H1 (cell line): ENCODE measurements at regions not wholly inside any gene's neighbourhood (a gene's known extent, or its start where the extent isn't known, plus 50 kb on each side); places are given as distances from the start of the nearest gene placed in this dataset.

Source experiments
- CTCF ChIA-PET: fragments of 300-600 bp; sonication (Branson Sonifier 250); formaldehyde crosslinking; loops from one replicate; lab custom pipeline; 2021; ENCODE audit not compliant: partially characterized antibody; lab: Charles Lee
- POLR2A ChIA-PET: fragments of 300-600 bp; sonication (Branson Sonifier 250); formaldehyde crosslinking; loops from one replicate; lab custom pipeline; 2021; ENCODE audit warnings: inconsistent platforms; ENCODE audit not compliant: partially characterized antibody; lab: Charles Lee
- DNase-seq, 2 experiments: peaks; one replicate each; pipeline versions ENCODE4 v3.0.0 to v3.0.0-alpha.2; 2010 to 2022; ENCODE audit warnings: low spot score in 2 of 2, low read depth in 1 of 2, mixed read lengths in 1 of 2
- FAIRE-seq: peaks from 2 replicates; lab custom pipeline; 2011; peaks lifted over from hg19 to GRCh38; lab: Jason Lieb, UNC
- H2AFZ ChIP-seq: 2 replicates; pipeline ENCODE4 v1.8.1; 2012; ENCODE audit warnings: low read length, inconsistent platforms
- H2AK5ac ChIP-seq: 2 replicates; pipeline ENCODE4 v1.6.1; 2013; ENCODE audit warnings: low read depth, low read length
- H2BK120ac ChIP-seq: replicated peaks from 2 replicates; pipeline ENCODE3; 2013; ENCODE audit warnings: low read depth, low read length, inconsistent platforms
- H2BK12ac ChIP-seq: 2 replicates; pipeline ENCODE4 v1.6.1; 2013; ENCODE audit warnings: low read depth, low read length
- H2BK15ac ChIP-seq: 2 replicates; pipeline ENCODE4 v1.6.1; 2013; ENCODE audit warnings: low read length
- H2BK20ac ChIP-seq: 2 replicates; pipeline ENCODE4 v1.6.1; 2013; ENCODE audit warnings: low read length
- H2BK5ac ChIP-seq: 2 replicates; pipeline ENCODE4 v1.6.1; 2013; ENCODE audit warnings: low read depth, low read length
- H3K14ac ChIP-seq: 2 replicates; pipeline ENCODE4 v1.6.1; 2013; ENCODE audit warnings: inconsistent platforms; ENCODE audit not compliant: insufficient read length
- H3K18ac ChIP-seq: 2 replicates; pipeline ENCODE4 v1.6.1; 2013; ENCODE audit warnings: low read length; ENCODE audit errors: extremely low read depth
- H3K23ac ChIP-seq: 2 replicates; pipeline ENCODE4 v1.6.1; 2013; ENCODE audit warnings: inconsistent platforms; ENCODE audit not compliant: insufficient read length
- H3K23me2 ChIP-seq: 2 replicates; pipeline ENCODE4 v1.6.1; 2013; ENCODE audit warnings: low read depth, low read length
- H3K27ac ChIP-seq: 2 replicates; pipeline ENCODE4 v1.6.1; 2011; ENCODE audit warnings: low read depth, low read length, inconsistent platforms
- H3K27me3 ChIP-seq, 4 experiments: replicated peaks in 1 of 4; 1 replicate in 1 of 4; 2 replicates in 3 of 4; pipeline versions ENCODE4 v1.6.1 to v1.8.1; 2011 to 2013; ENCODE audit warnings: low read length in 3 of 4, mild to moderate bottlenecking in 3 of 4, inconsistent platforms in 2 of 4, mixed read lengths in 2 of 4, moderate library complexity in 1 of 4; ENCODE audit not compliant: control insufficient read depth in 3 of 4, insufficient read depth in 3 of 4; ENCODE audit errors: extremely low read depth in 1 of 4
- H3K36me3 ChIP-seq, 4 experiments: 2 replicates each; pipeline versions ENCODE4 v1.6.1 to v1.8.1; 2011 to 2013; ENCODE audit warnings: mild to moderate bottlenecking in 4 of 4, low read length in 3 of 4, moderate library complexity in 2 of 4, control low read depth in 1 of 4, inconsistent platforms in 1 of 4; ENCODE audit not compliant: insufficient read depth in 4 of 4, control insufficient read depth in 2 of 4
- H3K4ac ChIP-seq: replicated peaks from 2 replicates; pipeline ENCODE3; 2013; ENCODE audit warnings: low read length, low read depth, mixed read lengths, inconsistent platforms; ENCODE audit not compliant: insufficient read length
- H3K4me1 ChIP-seq, 4 experiments: replicated peaks in 1 of 4; 1 replicate in 1 of 4; 2 replicates in 3 of 4; pipeline versions ENCODE4 v1.6.1 to v1.8.1; 2011 to 2013; ENCODE audit warnings: low read length in 3 of 4, inconsistent platforms in 2 of 4, mixed read lengths in 1 of 4; ENCODE audit not compliant: insufficient read depth in 4 of 4, control insufficient read depth in 3 of 4
- H3K4me2 ChIP-seq, 2 experiments: 2 replicates each; pipeline versions ENCODE4 v1.6.1 to v1.8.1; 2011 to 2013; ENCODE audit warnings: low read depth in 2 of 2, low read length in 2 of 2, control low read depth in 1 of 2, inconsistent platforms in 1 of 2, mild to moderate bottlenecking in 1 of 2; ENCODE audit not compliant: insufficient read depth in 1 of 2
- H3K4me3 ChIP-seq, 4 experiments: fragments of 200-600, 300-600 bp in 1 of 4; sonication (generic), shearing (Covaris generic), sonication (Bioruptor Twin) in 1 of 4; 2 replicates each; pipeline versions ENCODE4 v1.5.1 to v1.8.1; 2011 to 2016; ENCODE audit warnings: low read length in 4 of 4, low read depth in 3 of 4, control low read depth in 2 of 4, inconsistent platforms in 2 of 4, mild to moderate bottlenecking in 2 of 4, mixed read lengths in 1 of 4, moderate library complexity in 1 of 4; ENCODE audit not compliant: insufficient read depth in 2 of 4; ENCODE audit errors: extremely low read depth in 1 of 4
- H3K56ac ChIP-seq: replicated peaks from 2 replicates; pipeline ENCODE3; 2013; ENCODE audit warnings: low read depth, mild to moderate bottlenecking, mixed read lengths, low read length, inconsistent platforms; ENCODE audit not compliant: insufficient read length
- H3K79me1 ChIP-seq: 2 replicates; pipeline ENCODE4 v1.6.1; 2013; ENCODE audit warnings: low read depth, low read length, control low read depth
- H3K79me2 ChIP-seq, 2 experiments: 2 replicates each; pipeline versions ENCODE4 v1.6.1 to v1.8.1; 2012 to 2013; ENCODE audit warnings: low read length in 2 of 2, mild to moderate bottlenecking in 2 of 2, inconsistent platforms in 1 of 2; ENCODE audit not compliant: insufficient read depth in 2 of 2, control insufficient read depth in 1 of 2
- H3K9ac ChIP-seq, 4 experiments: replicated peaks in 1 of 4; 1 replicate in 1 of 4; 2 replicates in 3 of 4; pipeline versions ENCODE4 v1.6.1 to v1.8.1; 2011 to 2013; ENCODE audit warnings: low read depth in 3 of 4, low read length in 3 of 4, control low read depth in 2 of 4, mild to moderate bottlenecking in 2 of 4, moderate library complexity in 2 of 4, inconsistent platforms in 1 of 4; ENCODE audit errors: extremely low read depth in 1 of 4
- H3K9me3 ChIP-seq, 2 experiments: 2 replicates each; pipeline versions ENCODE4 v1.6.1 to v1.8.1; 2012 to 2013; ENCODE audit warnings: mild to moderate bottlenecking in 2 of 2, moderate library complexity in 2 of 2, control low read depth in 1 of 2, inconsistent platforms in 1 of 2, low read depth in 1 of 2, low read length in 1 of 2, mixed read lengths in 1 of 2; ENCODE audit not compliant: insufficient read depth in 2 of 2
- H4K20me1 ChIP-seq, 2 experiments: replicated peaks in 1 of 2; 2 replicates each; pipeline versions ENCODE3 to v1.8.1; 2011 to 2013; ENCODE audit warnings: inconsistent platforms in 2 of 2, low read length in 2 of 2, mild to moderate bottlenecking in 1 of 2; ENCODE audit not compliant: insufficient read depth in 2 of 2, control insufficient read depth in 1 of 2
- H4K5ac ChIP-seq: 2 replicates; pipeline ENCODE4 v1.6.1; 2013; ENCODE audit warnings: low read length, low read depth, mixed read lengths, inconsistent platforms; ENCODE audit not compliant: insufficient read length
- H4K8ac ChIP-seq: 2 replicates; pipeline ENCODE4 v1.8.0; 2013; ENCODE audit warnings: mild to moderate bottlenecking, moderate library complexity, low read length, inconsistent platforms; ENCODE audit not compliant: insufficient read depth; ENCODE audit errors: extremely low read depth
- H4K91ac ChIP-seq: replicated peaks from 2 replicates; pipeline ENCODE3; 2013; ENCODE audit warnings: low read length, mixed read lengths, inconsistent platforms; ENCODE audit not compliant: insufficient read length
- GTF2F1 ChIP-seq: IDR thresholded peaks from 2 replicates; pipeline ENCODE4 v1.6.1; 2012; ENCODE audit warnings: low read depth, low read length, improper control_type of control experiment, borderline replicate concordance
- HDAC2 ChIP-seq, 2 experiments: fragments of 300-600 bp in 1 of 2; sonication (generic) in 1 of 2; IDR thresholded peaks; 2 replicates each; pipeline ENCODE4 v1.6.1; 2011 to 2012; ENCODE audit warnings: low read depth in 2 of 2, low read length in 2 of 2, mild to moderate bottlenecking in 2 of 2, moderate library complexity in 2 of 2, borderline replicate concordance in 1 of 2, inconsistent platforms in 1 of 2
- POU5F1 ChIP-seq: IDR thresholded peaks from 2 replicates; pipeline ENCODE4 v1.6.1; 2011; ENCODE audit warnings: low read depth, mild to moderate bottlenecking, low read length, moderate library complexity
- RNF2 ChIP-seq: fragments of 200-900, 300-1000 bp; sonication (generic); IDR thresholded peaks from 2 replicates; pipeline ENCODE4 v1.7.1; 2016; ENCODE audit warnings: borderline replicate concordance, low read depth, mild to moderate bottlenecking, antibody characterized with exemption, low read length; ENCODE audit not compliant: poor library complexity, severe bottlenecking; ENCODE audit errors: missing control alignments
- SAP30 ChIP-seq: fragments of 300-600 bp; sonication (generic); IDR thresholded peaks from 2 replicates; pipeline ENCODE4 v1.7.1; 2012; ENCODE audit warnings: low read length, moderate library complexity, mild to moderate bottlenecking, inconsistent platforms; ENCODE audit not compliant: insufficient read depth, insufficient replicate concordance
- SIN3A ChIP-seq, 2 experiments: IDR thresholded peaks in 1 of 2; conservative IDR thresholded peaks in 1 of 2; 2 replicates each; pipeline ENCODE4 v1.6.1; 2011 to 2012; ENCODE audit warnings: low read length in 2 of 2, improper control_type of control experiment in 1 of 2, low read depth in 1 of 2, mild to moderate bottlenecking in 1 of 2
- SP2 ChIP-seq: IDR thresholded peaks from 2 replicates; pipeline ENCODE4 v1.6.1; 2012; ENCODE audit warnings: mild to moderate bottlenecking, low read length, inconsistent platforms
- TAF1 ChIP-seq: IDR thresholded peaks from 2 replicates; pipeline ENCODE4 v1.6.1; 2011; ENCODE audit warnings: mild to moderate bottlenecking, low read depth, low read length
- TAF7 ChIP-seq: optimal IDR thresholded peaks from 2 replicates; pipeline ENCODE3; 2011; ENCODE audit warnings: low read depth, mild to moderate bottlenecking, inconsistent platforms, low read length, moderate library complexity, borderline replicate concordance
- USF2 ChIP-seq: IDR thresholded peaks from 2 replicates; pipeline ENCODE4 v1.6.1; 2011; ENCODE audit warnings: low read length, improper control_type of control experiment
- YY1 ChIP-seq: IDR thresholded peaks from 2 replicates; pipeline ENCODE4 v1.6.1; 2011; ENCODE audit warnings: low read depth, mild to moderate bottlenecking, low read length
- WGBS, 2 experiments: shearing (Covaris generic) in 1 of 2; methylation state at CpG; one replicate each; pipeline versions ENCODE4 v1.1.6 to v1.1.7; 2013 to 2015; ENCODE audit warnings: low lambda C conversion rate in 2 of 2, mixed read lengths in 2 of 2, inconsistent platforms in 1 of 2, low coverage in 1 of 2, missing lambda C conversion rate in 1 of 2; ENCODE audit not compliant: insufficient replicate concordance in 2 of 2, insufficient coverage in 1 of 2, insufficient read length in 1 of 2; ENCODE audit errors: extremely low coverage in 1 of 2, missing lambda C conversion rate in 1 of 2; 5-methylcytosine and 5-hydroxymethylcytosine counted together

- no peak overlapping the region for H4K8ac ChIP-seq
- H4K20me1 ChIP-seq, result no peaks in the 10 kb centered on the region
- FAIRE-seq (no peak), DNase-seq (no peak)
- no peak overlapping the region for H2BK20ac ChIP-seq
- no peaks in the 10 kb centered on the region for H3K4me1 ChIP-seq
- no peak overlapping the region for H3K23ac ChIP-seq
- no peak overlapping the region for H2AK5ac ChIP-seq
- H3K23me2 ChIP-seq, result no peaks in the 10 kb centered on the region
- no peak overlapping the region for H3K4ac ChIP-seq
- no peak overlapping the region for H3K14ac ChIP-seq
- WGBS, 2 experiments, result 84% methylated on average over 3 of the region's 3 CpGs; no CpG with 5 or more reads in 1 of the 2 experiments
- H2BK12ac ChIP-seq, result no peak overlapping the region
- no peak overlapping the region for H3K4me2 ChIP-seq
- H3K36me3 ChIP-seq, result no peaks in the 10 kb centered on the region
- no peaks in the 10 kb centered on the region; the same call in 1 of the 2 replicates for H3K79me1 ChIP-seq
- H3K79me2 ChIP-seq, result no peaks in the 10 kb centered on the region
- no peak overlapping the region for H3K18ac ChIP-seq
- no peak overlapping the region for H2BK120ac ChIP-seq
- H3K9ac ChIP-seq, result no peak overlapping the region
- POLR2A ChIA-PET, result no interaction called here
- H3K56ac ChIP-seq, result no peak overlapping the region
- CTCF ChIA-PET, result interaction anchor here (0.6 to 1.6 kb wide), 7 partner anchors 133 to 601 kb away, joined by 3 to 5 read pairs (median 3); no protein-coding TSS in a partner anchor
- H3K27me3 ChIP-seq, result no peaks in the 10 kb centered on the region
- no peak overlapping the region for H3K4me3 ChIP-seq
- no peak overlapping the region for H2AFZ ChIP-seq
- no peak overlapping the region for H4K5ac ChIP-seq
- H4K91ac ChIP-seq, result no peak overlapping the region
- no peak overlapping the region for H2BK5ac ChIP-seq
- H2BK15ac ChIP-seq, result no peak overlapping the region
- H3K9me3 ChIP-seq, result no peaks in the 10 kb centered on the region
- H3K27ac ChIP-seq, result no peak overlapping the region
- TF ChIP-seq USF2 (no peak), GTF2F1 (no peak), SP2 (no peak), RNF2 (no peak), SAP30 (no peak), SIN3A (conservative IDR thresholded peaks at IDR 0.05 in 1 of 2, IDR thresholded peaks at IDR 0.05 in 1 of 2; ENCODE audit: low read depth in 1 of 2, low read length in 2 of 2) (no peak), HDAC2 (IDR thresholded peaks at IDR 0.05; ENCODE audit: borderline replicate concordance in 1 of 2, low read depth in 2 of 2, low read length in 2 of 2) (no peak), YY1 (no peak), TAF1 (no peak), POU5F1 (no peak), TAF7 (no peak)
Measured at GRCh38 chr14:76651410-76652055, 109.7 kb upstream of the VASH1 start.
